ENCODE measurements at regions not wholly inside any gene's neighbourhood (a gene's known extent, or its start where the extent isn't known, plus 50 kb on each side); places are given as distances from the start of the nearest gene placed in this dataset.

- Mint-ChIP-seq H3K36me3 (ENCODE audit: low read depth) (no peaks in the 10 kb centered on the region), H3K9me3 (peaks cover 6% of the 10 kb centered on the region), H3K27ac (ENCODE audit: unreplicated experiment) (no peak overlapping the region), H3K4me1 (no peaks in the 10 kb centered on the region), H3K4me3 (no peak overlapping the region), H3K27me3 (ENCODE audit: low read depth) (peaks cover 26% of the 10 kb centered on the region)
- no peak for TF ChIP-seq CTCF (conservative IDR thresholded peaks at IDR 0.05)
- DNase-seq (ENCODE audit: low read depth, low spot score): no peak
These were observed 54.7 kb upstream of the CALN1 start for GRCh38 chr7:72466797-72467196.

GRCh38 chr7:72465521-72465920 is 53.4 kb upstream of the CALN1 start:
- H3K4me1 Mint-ChIP-seq: no peaks in the 10 kb centered on the region
- H3K27ac Mint-ChIP-seq (ENCODE audit: unreplicated experiment): no peak overlapping the region
- H3K36me3 Mint-ChIP-seq (ENCODE audit: low read depth): no peaks in the 10 kb centered on the region
- no peak for TF ChIP-seq CTCF (conservative IDR thresholded peaks at IDR 0.05)
- H3K27me3 Mint-ChIP-seq (ENCODE audit: low read depth): peaks cover 34% of the 10 kb centered on the region
- peaks cover 6% of the 10 kb centered on the region for H3K9me3 Mint-ChIP-seq
- H3K4me3 Mint-ChIP-seq: no peak overlapping the region
- DNase-seq (ENCODE audit: low read depth, low spot score): no peak

GRCh38 chr7:72462311-72462710 is 50.2 kb upstream of the CALN1 start:
- Mint-ChIP-seq H3K27me3 (ENCODE audit: low read depth) (peaks cover 37% of the 10 kb centered on the region), H3K27ac (ENCODE audit: unreplicated experiment) (no peak overlapping the region), H3K4me1 (no peaks in the 10 kb centered on the region), H3K4me3 (no peak overlapping the region), H3K36me3 (ENCODE audit: low read depth) (no peaks in the 10 kb centered on the region), H3K9me3 (no peaks in the 10 kb centered on the region)
- DNase-seq (ENCODE audit: low read depth, low spot score): no peak
- no peak for TF ChIP-seq CTCF (conservative IDR thresholded peaks at IDR 0.05)
